ENCODE measurements at regions not wholly inside any gene's neighbourhood (a gene's known extent, or its start where the extent isn't known, plus 50 kb on each side); places are given as distances from the start of the nearest gene placed in this dataset.
"Not testable (repeated sequence)": the region's sequence is repeated elsewhere in the genome, so short reads cannot be mapped to it uniquely, and the experiment has no call there.

GRCh38 chr2:61645911-61646310 lies 107.8 kb upstream of the XPO1 start:
- TF ChIP-seq CTCF (IDR thresholded peaks at IDR 0.05; ENCODE audit: low read depth, low read length) = no peak
- DNase-seq (ENCODE audit: extremely low read depth, low read depth) = peak; percentile 50

- not testable (repeated sequence) for DNase-seq (ENCODE audit: extremely low read depth, low read depth)
These were observed 105.0 kb upstream of the XPO1 start for GRCh38 chr2:61643153-61643552.

GRCh38 chr2:61640406-61640805 lies 102.2 kb upstream of the XPO1 start:
- TF ChIP-seq CTCF (IDR thresholded peaks at IDR 0.05; ENCODE audit: low read depth, low read length) = no peak
- DNase-seq (ENCODE audit: extremely low read depth, low read depth) = no peak

GRCh38 chr2:61639721-61640120 lies 101.6 kb upstream of the XPO1 start:
- TF ChIP-seq CTCF (IDR thresholded peaks at IDR 0.05; ENCODE audit: low read depth, low read length) = no peak
- no peak for DNase-seq (ENCODE audit: extremely low read depth, low read depth)

GRCh38 chr2:61636686-61637085 lies 98.5 kb upstream of the XPO1 start:
- DNase-seq (ENCODE audit: extremely low read depth, low read depth) = no peak
- TF ChIP-seq CTCF (IDR thresholded peaks at IDR 0.05; ENCODE audit: low read depth, low read length) = no peak

- DNase-seq (ENCODE audit: extremely low read depth, low read depth) = no peak
- TF ChIP-seq CTCF (IDR thresholded peaks at IDR 0.05; ENCODE audit: low read depth, low read length) = no peak
These were observed 96.4 kb upstream of the XPO1 start for GRCh38 chr2:61634512-61634911.

- DNase-seq (ENCODE audit: extremely low read depth, low read depth) = no peak
These were observed 95.1 kb upstream of the XPO1 start for GRCh38 chr2:61633250-61633649.

More at GRCh38 chr2:61633250-61633649, 95.1 kb upstream of the XPO1 start:
- no peak for TF ChIP-seq CTCF (IDR thresholded peaks at IDR 0.05; ENCODE audit: low read depth, low read length)
